TTC549 (cell line): ENCODE measurements at regions not wholly inside any gene's neighbourhood (a gene's known extent, or its start where the extent isn't known, plus 50 kb on each side); places are given as distances from the start of the nearest gene placed in this dataset.
"Not testable (repeated sequence)": the region's sequence is repeated elsewhere in the genome, so short reads cannot be mapped to it uniquely, and the experiment has no call there.

Experiments
- FAIRE-seq: peaks from 2 replicates; lab custom pipeline; 2012; peaks lifted over from hg19 to GRCh38; lab: Jason Lieb, UNC

DNA sequence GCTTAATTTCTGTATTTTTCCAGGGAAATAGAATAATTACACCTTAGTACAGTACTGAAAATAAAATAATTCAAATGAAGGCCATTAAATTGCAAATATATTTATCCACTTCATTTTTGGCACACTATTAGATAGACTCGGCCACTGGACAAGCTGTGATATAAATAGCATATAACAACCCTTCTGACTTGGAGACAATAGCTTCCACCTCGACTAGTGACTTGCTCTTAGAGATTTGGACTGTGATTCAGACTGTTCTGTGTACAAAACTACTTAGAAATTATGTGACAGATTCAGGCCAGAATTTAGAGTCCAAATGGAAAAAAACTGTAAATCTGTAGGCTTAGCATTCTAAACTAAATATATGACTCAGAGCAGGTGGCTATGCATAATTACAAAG, 949.9 kb downstream of the LRFN5 start:
- FAIRE-seq, result no peak

DNA sequence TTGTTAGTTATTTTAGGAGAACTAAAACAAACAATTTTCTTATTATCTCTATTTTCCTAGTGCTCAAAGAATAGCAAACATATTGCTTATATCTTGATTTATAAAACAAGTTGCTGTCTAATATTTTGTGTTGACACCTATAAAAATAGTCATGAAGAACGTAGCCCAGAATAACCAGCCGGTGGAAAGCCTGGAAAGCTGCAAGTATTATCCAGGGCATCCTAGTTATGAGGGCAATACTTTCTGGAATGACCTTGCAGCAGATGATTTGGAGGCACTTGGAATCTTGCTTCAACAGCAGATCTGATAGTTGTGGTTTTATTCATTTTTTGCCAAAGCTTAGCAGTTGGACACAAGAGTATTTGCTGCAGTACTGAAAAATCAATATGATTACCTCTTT, 948.7 kb downstream of the LRFN5 start:
- FAIRE-seq, result no peak

DNA sequence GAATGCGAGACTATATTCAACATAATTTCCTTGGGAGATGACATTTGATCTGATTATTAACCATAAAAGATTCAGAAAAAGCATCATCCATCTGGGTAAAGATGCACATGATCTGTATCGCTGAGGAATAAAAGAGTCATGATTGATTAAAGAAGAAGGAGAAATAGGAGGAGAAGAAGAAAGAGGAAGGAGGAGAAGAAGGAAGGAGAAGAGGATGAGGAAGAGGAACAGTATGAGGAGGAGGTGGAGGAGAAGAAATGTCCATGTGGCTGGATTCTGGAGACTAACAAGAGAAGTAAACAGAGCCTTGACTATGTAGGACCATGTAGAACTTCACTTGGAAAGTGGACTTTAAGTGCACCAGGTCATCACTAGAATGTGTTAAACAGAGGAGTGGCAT, 947.4 kb downstream of the LRFN5 start:
- FAIRE-seq, result no peak

DNA sequence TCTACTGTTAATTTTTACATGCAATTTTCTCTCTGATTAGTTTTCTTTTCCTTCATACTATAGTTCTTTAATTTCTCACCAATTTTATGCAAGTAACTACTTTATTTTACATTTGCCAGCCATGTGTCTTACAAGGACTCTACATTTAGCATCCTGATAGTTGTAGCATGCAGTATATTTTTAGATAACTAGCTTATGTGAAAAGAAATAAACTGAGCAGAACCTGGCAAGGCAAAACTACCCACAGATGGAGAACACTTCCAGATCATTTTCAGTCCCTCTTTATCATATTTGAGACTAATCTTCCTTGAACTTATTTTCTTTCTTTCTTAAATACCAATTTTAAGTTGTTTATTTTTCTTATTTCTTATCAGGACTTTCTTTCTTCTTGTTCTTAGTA, 943.6 kb downstream of the LRFN5 start:
- no peak for FAIRE-seq

DNA sequence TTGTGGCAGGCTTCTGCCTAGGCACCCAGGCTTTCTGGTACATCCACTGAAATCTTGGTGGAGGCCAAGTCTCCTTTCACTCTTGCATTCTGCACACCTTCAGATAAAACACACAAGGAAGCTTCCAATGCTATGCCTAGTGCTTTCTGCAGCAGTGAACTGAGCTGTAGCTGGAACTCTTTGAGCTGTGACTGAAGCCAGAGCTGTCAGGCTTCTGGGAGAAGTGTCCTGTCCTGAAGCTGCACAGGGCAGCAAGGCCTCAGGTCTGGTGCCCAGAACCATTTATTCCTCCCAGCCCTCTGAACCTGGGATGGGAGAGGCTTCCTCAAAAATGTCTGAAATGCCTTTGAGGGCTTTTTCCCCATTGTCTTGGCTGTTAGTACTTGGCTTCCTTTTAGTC, 941.7 kb downstream of the LRFN5 start:
- no peak for FAIRE-seq

DNA sequence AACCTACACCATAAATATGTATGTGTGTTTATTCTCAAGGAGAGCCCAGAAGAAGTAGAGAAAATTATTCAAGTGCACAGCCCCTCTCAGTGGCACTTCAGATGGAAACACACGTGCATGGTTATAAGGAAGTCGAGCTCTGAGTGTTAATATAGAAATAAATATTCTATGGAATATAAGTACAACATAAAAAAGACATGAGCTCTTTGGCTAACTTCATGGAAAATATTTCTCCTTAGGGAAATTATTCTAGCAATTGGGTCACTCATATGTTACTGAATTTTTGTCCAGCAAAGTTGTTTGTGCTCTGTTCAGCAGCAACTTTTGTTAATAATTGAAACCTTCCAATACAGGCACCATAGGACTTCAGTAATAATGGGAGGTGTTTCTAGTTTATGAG, 939.0 kb downstream of the LRFN5 start:
- no peak for FAIRE-seq

DNA sequence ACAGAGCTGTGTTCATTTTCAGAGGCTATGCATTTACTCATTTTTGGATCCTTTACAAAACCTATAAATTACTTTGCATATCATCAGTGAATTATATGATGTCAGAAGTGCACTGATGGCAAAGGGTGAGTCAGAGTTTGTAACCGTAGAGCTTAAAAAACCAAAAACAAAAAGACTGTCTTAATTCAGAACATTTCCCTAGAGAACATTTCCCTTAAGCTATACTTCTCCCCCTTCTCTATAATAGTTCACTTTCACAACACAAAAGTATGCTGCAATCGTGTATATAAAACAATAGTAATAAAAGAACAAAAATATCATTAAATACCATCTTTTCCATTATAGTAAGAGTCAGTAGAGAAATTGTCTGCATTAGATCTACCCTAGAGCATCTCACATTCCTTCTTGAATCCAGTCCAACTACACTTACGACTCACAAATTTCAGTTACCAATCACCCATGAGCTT, 934.9 kb downstream of the LRFN5 start:
- FAIRE-seq, result no peak

DNA sequence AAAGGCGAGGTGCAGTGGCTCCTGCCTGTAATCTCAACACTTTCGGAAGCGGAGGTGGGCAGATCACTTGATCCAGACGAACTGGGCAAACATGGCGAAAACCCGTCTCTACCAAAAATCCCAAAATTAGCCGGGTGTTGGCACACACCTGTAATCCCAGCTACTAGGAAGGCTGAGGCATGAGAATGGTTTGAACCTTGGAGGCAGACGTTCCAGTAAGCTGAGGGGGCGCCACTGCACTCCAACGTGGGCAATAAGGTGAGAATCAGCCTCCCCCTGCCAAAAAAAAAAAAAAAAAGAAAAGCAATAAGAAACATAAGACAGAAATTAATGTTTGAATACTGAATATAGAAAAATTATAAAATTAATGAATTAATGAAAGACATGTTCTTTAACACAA, 928.7 kb downstream of the LRFN5 start:
- FAIRE-seq, result no peak

DNA sequence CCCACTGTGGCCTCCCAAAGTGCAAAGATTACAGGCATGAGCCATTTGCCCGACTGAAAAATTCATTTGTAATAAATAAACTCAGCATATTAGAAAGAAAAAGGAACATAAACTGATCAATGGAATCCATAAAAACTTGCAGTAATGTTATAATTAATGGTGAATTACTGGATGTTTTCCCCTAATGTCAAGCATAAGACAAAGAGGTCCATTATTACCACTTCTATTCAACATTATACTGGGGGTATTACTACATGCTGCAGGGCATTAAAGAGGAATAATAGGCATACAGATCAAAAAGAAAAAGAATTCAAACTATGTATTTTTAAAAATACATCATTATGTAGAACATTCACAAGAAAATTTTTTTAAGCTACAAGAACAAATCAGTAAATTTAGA, 926.8 kb downstream of the LRFN5 start:
- no peak for FAIRE-seq

DNA sequence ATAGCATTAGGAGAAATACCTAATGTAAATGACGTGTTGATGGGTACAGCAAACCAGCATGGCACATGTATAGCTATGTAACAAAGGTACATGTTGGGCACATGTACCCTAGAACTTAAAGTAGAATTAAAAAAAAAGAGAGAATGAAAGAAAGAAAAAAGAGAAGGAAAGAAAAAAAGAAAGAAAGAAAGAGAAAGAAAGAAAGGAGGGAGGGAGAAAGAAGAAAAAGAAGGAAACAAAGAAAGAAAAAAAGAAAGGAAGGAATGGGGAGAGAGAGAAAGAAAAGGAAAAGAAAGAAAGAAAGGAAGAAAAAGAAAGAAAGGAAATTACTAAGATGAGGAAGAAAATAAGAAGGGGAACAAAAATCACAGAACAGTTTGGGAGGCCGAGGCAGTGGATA, 925.5 kb downstream of the LRFN5 start:
- no peak for FAIRE-seq

DNA sequence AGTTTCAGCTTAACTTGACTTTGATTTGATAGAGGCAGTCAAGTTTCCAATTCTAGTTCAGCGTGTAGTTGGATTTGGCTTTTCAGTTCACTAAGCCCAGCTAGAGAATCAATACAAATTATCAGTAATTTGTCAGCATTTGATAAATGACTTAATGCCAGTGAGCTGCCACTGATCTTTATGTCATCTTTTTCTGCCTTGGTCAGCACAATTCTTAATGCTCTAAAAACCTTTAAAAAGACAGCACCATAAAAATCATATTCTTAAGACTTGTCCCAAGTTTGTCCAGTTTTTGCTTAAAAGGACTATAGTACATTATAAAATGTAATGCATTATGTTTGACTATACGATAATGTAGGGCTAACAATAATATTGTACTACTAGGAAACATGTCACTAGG, 920.5 kb downstream of the LRFN5 start:
- no peak for FAIRE-seq

DNA sequence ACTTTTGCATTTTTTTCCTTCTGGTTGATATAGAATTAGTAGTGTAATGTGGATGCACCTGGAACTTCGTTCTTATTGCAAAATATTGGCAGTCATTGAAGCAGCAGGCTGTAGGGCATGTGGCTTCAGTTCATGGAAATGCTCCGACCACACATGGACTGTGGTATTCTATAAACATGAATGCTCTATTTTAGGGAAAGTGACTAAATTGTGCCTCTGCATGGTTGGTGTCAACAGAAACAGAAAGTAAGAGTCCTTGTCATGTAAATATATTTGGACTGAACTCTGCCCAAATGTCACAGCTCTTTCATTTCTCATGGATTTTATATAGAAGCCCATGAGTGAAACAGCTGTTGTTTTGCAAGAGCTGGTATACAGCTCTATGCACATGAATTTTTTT, 917.0 kb downstream of the LRFN5 start:
- no peak for FAIRE-seq

DNA sequence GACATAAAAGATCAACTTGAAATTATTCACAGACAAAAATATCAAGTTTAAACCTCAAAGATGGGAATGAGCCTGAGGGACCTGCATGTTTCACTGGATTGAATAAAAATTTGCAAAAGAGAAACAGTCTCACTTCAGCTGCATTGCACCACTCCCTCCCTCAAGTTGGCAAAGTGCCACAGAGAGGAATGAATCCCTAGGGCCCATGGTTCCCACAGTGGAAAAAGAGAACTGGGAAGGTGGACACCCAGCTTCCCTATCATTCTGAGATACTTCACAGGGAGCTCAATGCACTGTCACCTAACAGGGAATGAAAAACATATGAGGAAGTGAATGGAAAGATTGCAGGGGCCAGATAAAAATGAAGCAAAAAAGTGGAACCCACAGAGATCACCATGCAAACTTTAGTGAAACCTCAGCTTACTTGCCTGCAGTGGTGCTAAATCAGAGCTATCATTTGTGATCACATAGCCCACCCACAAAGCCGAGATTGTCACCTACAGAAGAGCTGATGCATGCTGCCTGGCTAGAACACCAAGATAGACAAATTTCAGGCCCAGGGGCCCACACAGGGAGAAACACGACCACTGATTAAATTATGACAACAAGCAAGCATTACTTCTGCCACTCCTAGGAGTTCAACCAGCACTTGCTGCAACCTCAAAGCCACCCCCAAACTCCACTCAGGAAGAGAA, 911.3 kb downstream of the LRFN5 start:
- FAIRE-seq, result no peak

DNA sequence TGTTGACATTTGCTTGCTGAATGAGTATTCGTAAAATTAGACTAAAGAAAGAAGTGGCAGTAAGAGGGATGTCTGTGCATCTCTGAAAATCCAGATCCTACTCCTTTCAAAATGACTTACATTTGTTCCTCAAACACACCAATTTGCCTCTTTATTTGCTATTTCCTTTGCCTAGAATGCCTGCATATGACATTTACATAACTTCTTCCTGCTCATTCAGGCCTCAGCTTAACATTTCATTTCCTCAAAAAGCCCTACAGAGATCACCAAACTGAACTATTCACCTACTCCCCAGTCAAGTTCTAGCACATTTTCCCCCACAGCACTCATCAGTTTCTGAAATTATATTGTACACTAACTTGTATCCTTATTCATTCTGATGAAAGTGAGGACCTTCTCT, 907.2 kb downstream of the LRFN5 start:
- no peak for FAIRE-seq

DNA sequence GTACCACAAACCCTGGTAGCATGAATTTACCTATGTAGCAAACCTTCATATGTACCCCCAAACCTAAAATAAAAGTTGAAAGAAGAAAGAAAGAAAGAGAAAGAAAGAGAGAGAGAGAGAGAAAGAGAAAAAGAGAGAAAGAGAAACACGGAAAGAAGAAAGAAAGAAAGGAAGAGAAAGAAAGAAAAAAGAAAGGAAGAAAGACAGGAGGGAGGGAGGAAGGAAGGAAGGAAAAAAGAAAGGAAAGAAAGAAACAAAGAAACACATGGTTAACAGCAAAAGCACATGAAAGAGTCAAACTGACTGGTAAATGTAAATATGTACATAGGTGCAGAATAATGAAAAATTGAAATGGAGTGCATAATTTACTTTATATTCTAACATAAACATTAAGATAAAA, 903.4 kb downstream of the LRFN5 start:
- no peak for FAIRE-seq

DNA sequence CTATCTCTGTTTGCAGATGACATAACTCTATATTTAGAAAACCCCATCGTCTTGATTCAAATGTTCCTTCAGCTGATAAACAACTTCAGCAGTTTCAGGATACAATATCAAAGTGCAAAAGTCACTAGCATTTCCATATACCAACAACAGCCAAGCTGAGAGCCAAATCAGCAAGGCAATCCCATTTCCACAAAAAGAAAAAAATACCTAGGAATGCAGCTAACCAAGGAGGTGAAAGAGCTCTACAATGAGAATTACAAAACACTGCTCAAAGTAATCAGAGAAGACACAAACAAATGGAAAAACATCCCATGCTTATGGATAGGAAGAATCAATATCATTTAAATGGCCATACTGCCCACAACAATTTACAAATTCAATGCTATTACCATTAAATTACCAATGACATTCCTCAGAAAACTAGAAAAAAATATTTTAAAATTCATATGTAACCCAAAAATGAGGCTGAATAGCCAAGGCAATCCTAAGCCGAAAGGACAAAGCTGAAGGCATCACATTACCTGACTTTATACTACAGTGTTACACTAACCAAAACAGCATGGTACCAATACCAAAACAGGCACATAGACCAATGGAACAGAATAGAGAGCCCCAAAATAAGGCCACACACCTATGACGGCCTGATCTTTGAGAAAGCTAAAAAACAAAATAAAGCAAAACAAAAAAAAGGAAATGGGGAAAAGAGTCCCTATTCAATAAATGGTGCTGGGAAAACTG, 901.7 kb downstream of the LRFN5 start:
- no peak for FAIRE-seq

DNA sequence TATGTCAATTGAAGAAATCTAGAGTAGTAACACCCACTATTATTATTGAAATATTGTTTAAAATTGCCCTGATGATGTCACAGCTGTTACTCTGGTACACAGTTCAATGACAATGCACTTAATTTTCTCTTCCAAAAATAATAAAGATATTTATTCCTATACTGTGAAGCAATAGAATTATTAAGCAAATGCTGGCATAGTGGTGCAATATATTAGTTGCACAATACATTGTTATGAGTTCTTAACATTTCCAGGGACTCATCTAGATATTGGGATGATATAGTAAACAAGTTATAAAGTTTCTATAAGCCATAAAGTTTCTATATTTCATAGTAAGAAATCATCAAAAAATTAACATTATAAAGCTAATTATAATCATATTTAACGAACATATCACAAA, 897.8 kb downstream of the LRFN5 start:
- FAIRE-seq, result no peak

DNA sequence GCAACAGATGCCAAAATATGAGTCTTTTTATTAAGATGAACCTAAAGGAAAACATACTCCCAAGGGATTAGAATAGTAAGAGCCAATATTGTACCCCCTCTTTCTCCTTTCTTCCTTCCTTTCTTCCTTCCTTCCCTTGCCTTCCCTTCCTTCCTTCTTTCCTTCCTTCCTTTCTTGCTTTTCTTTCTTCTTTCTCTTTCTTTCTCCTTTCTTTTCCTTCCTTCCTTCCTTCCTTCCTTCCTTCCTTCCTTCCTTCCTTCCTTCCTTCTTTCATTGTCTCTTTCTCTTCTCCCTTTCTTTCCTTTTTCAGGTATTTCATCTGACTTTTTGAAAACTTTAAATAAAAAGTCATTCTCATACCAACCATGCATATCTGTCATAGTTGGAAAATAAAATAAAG, 892.5 kb downstream of the LRFN5 start:
- FAIRE-seq, result no peak

DNA sequence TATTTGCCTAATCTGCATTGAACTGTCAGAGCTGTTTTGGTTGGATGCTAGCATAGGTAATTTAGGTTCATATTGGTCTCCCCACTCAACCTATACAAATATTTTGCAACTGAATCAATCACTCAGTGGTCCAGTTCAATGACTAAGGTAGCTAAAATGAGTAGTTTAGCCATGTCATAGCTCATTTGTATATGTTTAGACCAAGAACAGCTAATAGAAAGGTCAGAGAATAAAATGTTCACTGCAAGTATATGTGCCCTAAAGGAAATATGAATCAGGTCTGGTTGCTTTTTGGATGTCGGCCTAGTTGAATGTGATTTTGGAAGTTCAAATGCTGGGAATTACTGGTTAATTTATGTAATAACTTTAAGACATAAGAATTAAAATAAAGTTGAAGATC, 883.9 kb downstream of the LRFN5 start:
- FAIRE-seq, result no peak

DNA sequence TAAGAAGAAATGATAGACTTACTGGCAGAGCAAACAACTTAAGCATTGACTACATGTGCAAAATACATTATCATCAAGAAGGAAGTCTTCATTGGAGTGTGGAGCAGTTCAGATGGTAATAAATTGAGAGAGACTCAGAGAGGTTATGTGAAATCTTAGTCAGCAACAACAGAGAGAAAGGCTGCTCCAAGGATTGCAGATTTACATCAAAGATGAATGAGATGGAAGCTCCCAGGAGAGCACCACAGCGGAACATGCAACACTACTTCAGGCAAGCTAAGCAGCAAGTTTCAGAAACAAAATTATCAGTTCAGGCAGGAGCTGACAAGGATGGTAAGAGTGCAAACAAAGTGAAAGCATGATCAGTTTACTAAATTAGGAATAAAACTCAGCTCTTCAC, 882.3 kb downstream of the LRFN5 start:
- FAIRE-seq, result no peak

DNA sequence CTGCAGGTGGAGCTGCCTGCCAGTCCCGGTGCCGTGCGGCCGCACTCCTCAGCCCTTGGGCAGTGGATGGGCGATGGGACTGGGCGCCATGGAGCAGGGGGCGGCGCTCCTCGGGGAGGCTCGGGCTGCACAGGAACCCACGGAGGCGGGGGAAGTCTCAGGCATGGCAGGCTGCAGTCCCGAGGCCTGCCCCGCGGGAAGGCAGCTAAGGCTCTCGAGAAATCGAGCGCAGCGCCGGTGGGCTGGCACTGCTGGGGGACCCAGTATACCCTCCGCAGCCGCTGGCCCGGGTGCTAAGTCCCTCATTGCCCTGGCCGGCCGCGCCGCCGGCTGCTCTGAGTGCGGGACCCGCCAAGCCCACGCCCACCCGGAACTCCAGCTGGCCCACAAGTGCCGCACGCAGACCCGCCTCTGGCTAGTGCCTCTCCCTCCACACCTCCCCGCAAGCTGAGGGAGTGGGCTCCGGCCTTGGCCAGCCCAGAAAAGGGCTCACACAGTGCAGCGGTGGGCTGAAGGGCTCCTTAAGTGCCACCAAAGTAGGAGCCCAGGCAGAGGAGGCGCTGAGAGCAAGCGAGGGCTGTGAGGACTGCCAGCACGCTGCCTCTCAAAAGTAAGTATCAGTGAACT, 875.8 kb downstream of the LRFN5 start:
- not testable (repeated sequence) for FAIRE-seq

DNA sequence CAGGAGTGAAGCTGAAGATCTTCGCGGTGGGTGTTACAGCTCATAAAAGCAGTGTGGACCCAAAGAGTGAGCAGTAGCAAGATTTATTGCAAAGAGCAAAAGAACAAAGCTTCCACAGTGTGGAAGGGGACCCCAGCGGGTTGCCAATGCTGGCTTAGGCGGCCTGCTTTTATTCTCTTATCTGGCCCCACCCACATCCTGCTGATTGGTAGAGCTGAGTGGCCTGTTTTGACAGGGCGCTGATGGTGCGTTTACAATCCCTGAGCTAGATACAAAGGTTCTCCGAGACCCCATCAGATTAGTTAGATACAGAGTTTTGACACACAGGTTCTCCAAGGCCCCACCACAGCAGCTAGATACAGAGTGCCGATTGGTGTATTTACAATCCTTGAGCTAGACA, 875.0 kb downstream of the LRFN5 start:
- not testable (repeated sequence) for FAIRE-seq

DNA sequence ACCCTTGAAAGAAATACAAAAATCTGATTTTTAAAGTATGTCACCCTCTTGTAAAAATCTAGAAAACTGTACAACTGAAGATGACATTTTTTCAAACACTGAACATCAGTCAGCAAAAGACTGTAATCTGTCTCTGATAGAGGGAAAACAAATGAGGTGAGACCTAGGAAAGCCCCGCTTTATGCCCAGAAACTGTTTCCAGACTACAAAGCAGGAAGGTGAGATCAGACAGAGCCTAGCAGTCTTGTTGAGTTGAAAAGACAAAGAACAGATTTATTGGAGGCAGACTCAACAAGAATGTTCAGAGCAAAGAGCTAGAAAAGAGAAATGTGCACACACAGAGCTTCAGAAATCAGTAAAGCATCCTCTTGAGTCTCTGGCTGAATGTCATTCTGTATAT, 873.6 kb downstream of the LRFN5 start:
- no peak for FAIRE-seq

DNA sequence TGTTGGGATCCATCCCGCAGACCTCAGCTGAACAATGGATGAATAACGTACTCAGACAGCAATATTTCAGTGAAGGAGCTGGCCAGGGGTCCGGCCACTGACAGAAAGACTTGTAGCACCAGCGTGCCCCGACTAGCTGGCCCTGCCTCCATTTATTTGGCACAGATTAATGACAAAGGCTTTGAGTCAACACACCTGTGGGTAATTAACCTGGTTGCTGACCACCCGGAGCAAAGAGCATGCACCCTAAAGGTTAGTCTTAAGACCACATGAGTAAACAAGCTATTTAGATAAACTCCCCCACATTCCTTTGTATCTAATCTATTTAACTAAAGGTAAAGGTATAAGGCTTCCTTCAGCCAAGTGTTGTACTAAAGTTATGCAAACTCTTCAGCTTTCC, 868.6 kb downstream of the LRFN5 start:
- FAIRE-seq, result no peak
